Fibroblast of lung (primary cell): ENCODE measurements at regions not wholly inside any gene's neighbourhood (a gene's known extent, or its start where the extent isn't known, plus 50 kb on each side); places are given as distances from the start of the nearest gene placed in this dataset.

ENCODE experiments used
- EZH2 ChIP-seq: IDR thresholded peaks from 2 replicates; pipeline ENCODE4 v1.5.1; 2012; ENCODE audit warnings: low read length, control low read depth, mild to moderate bottlenecking; ENCODE audit errors: missing control alignments
- TF ChIP-seq, protein P1 (sequence below), 2 donors: IDR thresholded peaks in 1 of 2; conservative IDR thresholded peaks in 1 of 2; 1 replicate in 1 of 2; 2 replicates in 1 of 2; pipeline ENCODE4 v1.5.1; 2011 to 2012; ENCODE audit warnings: low read length in 2 of 2, control low read depth in 1 of 2, inconsistent platforms in 1 of 2, low read depth in 1 of 2, mild to moderate bottlenecking in 1 of 2

DNA sequence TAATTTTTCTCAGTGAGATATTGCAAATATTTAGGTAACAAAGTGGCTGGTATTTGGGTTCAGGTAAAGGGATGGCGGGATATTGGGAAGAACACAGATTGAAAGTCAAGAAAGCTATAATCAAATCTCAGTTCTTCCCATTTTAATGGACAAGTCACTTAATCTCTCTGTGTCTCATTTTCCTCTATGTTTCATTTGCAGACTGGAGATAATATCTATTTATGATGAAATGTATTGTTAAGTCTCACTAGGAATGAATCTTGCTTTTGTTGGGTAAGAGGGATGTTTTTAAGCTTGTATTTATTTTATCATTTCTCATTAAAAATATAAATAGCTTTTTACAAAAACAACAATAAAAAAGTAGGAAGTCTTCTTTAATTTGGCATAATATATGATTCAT, 175.4 kb downstream of the ISL1 start:
- TF ChIP-seq, protein P1, sequence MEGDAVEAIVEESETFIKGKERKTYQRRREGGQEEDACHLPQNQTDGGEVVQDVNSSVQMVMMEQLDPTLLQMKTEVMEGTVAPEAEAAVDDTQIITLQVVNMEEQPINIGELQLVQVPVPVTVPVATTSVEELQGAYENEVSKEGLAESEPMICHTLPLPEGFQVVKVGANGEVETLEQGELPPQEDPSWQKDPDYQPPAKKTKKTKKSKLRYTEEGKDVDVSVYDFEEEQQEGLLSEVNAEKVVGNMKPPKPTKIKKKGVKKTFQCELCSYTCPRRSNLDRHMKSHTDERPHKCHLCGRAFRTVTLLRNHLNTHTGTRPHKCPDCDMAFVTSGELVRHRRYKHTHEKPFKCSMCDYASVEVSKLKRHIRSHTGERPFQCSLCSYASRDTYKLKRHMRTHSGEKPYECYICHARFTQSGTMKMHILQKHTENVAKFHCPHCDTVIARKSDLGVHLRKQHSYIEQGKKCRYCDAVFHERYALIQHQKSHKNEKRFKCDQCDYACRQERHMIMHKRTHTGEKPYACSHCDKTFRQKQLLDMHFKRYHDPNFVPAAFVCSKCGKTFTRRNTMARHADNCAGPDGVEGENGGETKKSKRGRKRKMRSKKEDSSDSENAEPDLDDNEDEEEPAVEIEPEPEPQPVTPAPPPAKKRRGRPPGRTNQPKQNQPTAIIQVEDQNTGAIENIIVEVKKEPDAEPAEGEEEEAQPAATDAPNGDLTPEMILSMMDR (conservative IDR thresholded peaks at IDR 0.05 in 1 of 2, IDR thresholded peaks at IDR 0.05 in 1 of 2; ENCODE audit: low read depth in 1 of 2, low read length in 2 of 2): no peak
- TF ChIP-seq EZH2: no peak
